H1 (cell line): ENCODE measurements at regions not wholly inside any gene's neighbourhood (a gene's known extent, or its start where the extent isn't known, plus 50 kb on each side); places are given as distances from the start of the nearest gene placed in this dataset.

ENCODE experiments used
- CTCF ChIA-PET: fragments of 300-600 bp; sonication (Branson Sonifier 250); formaldehyde crosslinking; loops from one replicate; lab custom pipeline; 2021; ENCODE audit not compliant: partially characterized antibody; lab: Charles Lee
- POLR2A ChIA-PET: fragments of 300-600 bp; sonication (Branson Sonifier 250); formaldehyde crosslinking; loops from one replicate; lab custom pipeline; 2021; ENCODE audit warnings: inconsistent platforms; ENCODE audit not compliant: partially characterized antibody; lab: Charles Lee
- DNase-seq, 2 experiments: peaks; one replicate each; pipeline versions ENCODE4 v3.0.0 to v3.0.0-alpha.2; 2010 to 2022; ENCODE audit warnings: low spot score in 2 of 2, low read depth in 1 of 2, mixed read lengths in 1 of 2
- FAIRE-seq: peaks from 2 replicates; lab custom pipeline; 2011; peaks lifted over from hg19 to GRCh38; lab: Jason Lieb, UNC
- H2AFZ ChIP-seq: 2 replicates; pipeline ENCODE4 v1.8.1; 2012; ENCODE audit warnings: low read length, inconsistent platforms
- H2AK5ac ChIP-seq: 2 replicates; pipeline ENCODE4 v1.6.1; 2013; ENCODE audit warnings: low read depth, low read length
- H2BK120ac ChIP-seq: replicated peaks from 2 replicates; pipeline ENCODE3; 2013; ENCODE audit warnings: low read depth, low read length, inconsistent platforms
- H2BK12ac ChIP-seq: 2 replicates; pipeline ENCODE4 v1.6.1; 2013; ENCODE audit warnings: low read depth, low read length
- H2BK15ac ChIP-seq: 2 replicates; pipeline ENCODE4 v1.6.1; 2013; ENCODE audit warnings: low read length
- H2BK20ac ChIP-seq: 2 replicates; pipeline ENCODE4 v1.6.1; 2013; ENCODE audit warnings: low read length
- H2BK5ac ChIP-seq: 2 replicates; pipeline ENCODE4 v1.6.1; 2013; ENCODE audit warnings: low read depth, low read length
- H3K14ac ChIP-seq: 2 replicates; pipeline ENCODE4 v1.6.1; 2013; ENCODE audit warnings: inconsistent platforms; ENCODE audit not compliant: insufficient read length
- H3K18ac ChIP-seq: 2 replicates; pipeline ENCODE4 v1.6.1; 2013; ENCODE audit warnings: low read length; ENCODE audit errors: extremely low read depth
- H3K23ac ChIP-seq: 2 replicates; pipeline ENCODE4 v1.6.1; 2013; ENCODE audit warnings: inconsistent platforms; ENCODE audit not compliant: insufficient read length
- H3K23me2 ChIP-seq: 2 replicates; pipeline ENCODE4 v1.6.1; 2013; ENCODE audit warnings: low read depth, low read length
- H3K27ac ChIP-seq: 2 replicates; pipeline ENCODE4 v1.6.1; 2011; ENCODE audit warnings: low read depth, low read length, inconsistent platforms
- H3K27me3 ChIP-seq, 4 experiments: replicated peaks in 1 of 4; 1 replicate in 1 of 4; 2 replicates in 3 of 4; pipeline versions ENCODE4 v1.6.1 to v1.8.1; 2011 to 2013; ENCODE audit warnings: low read length in 3 of 4, mild to moderate bottlenecking in 3 of 4, inconsistent platforms in 2 of 4, mixed read lengths in 2 of 4, moderate library complexity in 1 of 4; ENCODE audit not compliant: control insufficient read depth in 3 of 4, insufficient read depth in 3 of 4; ENCODE audit errors: extremely low read depth in 1 of 4
- H3K36me3 ChIP-seq, 4 experiments: 2 replicates each; pipeline versions ENCODE4 v1.6.1 to v1.8.1; 2011 to 2013; ENCODE audit warnings: mild to moderate bottlenecking in 4 of 4, low read length in 3 of 4, moderate library complexity in 2 of 4, control low read depth in 1 of 4, inconsistent platforms in 1 of 4; ENCODE audit not compliant: insufficient read depth in 4 of 4, control insufficient read depth in 2 of 4
- H3K4ac ChIP-seq: replicated peaks from 2 replicates; pipeline ENCODE3; 2013; ENCODE audit warnings: low read length, low read depth, mixed read lengths, inconsistent platforms; ENCODE audit not compliant: insufficient read length
- H3K4me1 ChIP-seq, 4 experiments: replicated peaks in 1 of 4; 1 replicate in 1 of 4; 2 replicates in 3 of 4; pipeline versions ENCODE4 v1.6.1 to v1.8.1; 2011 to 2013; ENCODE audit warnings: low read length in 3 of 4, inconsistent platforms in 2 of 4, mixed read lengths in 1 of 4; ENCODE audit not compliant: insufficient read depth in 4 of 4, control insufficient read depth in 3 of 4
- H3K4me2 ChIP-seq, 2 experiments: 2 replicates each; pipeline versions ENCODE4 v1.6.1 to v1.8.1; 2011 to 2013; ENCODE audit warnings: low read depth in 2 of 2, low read length in 2 of 2, control low read depth in 1 of 2, inconsistent platforms in 1 of 2, mild to moderate bottlenecking in 1 of 2; ENCODE audit not compliant: insufficient read depth in 1 of 2
- H3K4me3 ChIP-seq, 4 experiments: fragments of 200-600, 300-600 bp in 1 of 4; sonication (generic), shearing (Covaris generic), sonication (Bioruptor Twin) in 1 of 4; 2 replicates each; pipeline versions ENCODE4 v1.5.1 to v1.8.1; 2011 to 2016; ENCODE audit warnings: low read length in 4 of 4, low read depth in 3 of 4, control low read depth in 2 of 4, inconsistent platforms in 2 of 4, mild to moderate bottlenecking in 2 of 4, mixed read lengths in 1 of 4, moderate library complexity in 1 of 4; ENCODE audit not compliant: insufficient read depth in 2 of 4; ENCODE audit errors: extremely low read depth in 1 of 4
- H3K56ac ChIP-seq: replicated peaks from 2 replicates; pipeline ENCODE3; 2013; ENCODE audit warnings: low read depth, mild to moderate bottlenecking, mixed read lengths, low read length, inconsistent platforms; ENCODE audit not compliant: insufficient read length
- H3K79me1 ChIP-seq: 2 replicates; pipeline ENCODE4 v1.6.1; 2013; ENCODE audit warnings: low read depth, low read length, control low read depth
- H3K79me2 ChIP-seq, 2 experiments: 2 replicates each; pipeline versions ENCODE4 v1.6.1 to v1.8.1; 2012 to 2013; ENCODE audit warnings: low read length in 2 of 2, mild to moderate bottlenecking in 2 of 2, inconsistent platforms in 1 of 2; ENCODE audit not compliant: insufficient read depth in 2 of 2, control insufficient read depth in 1 of 2
- H3K9ac ChIP-seq, 4 experiments: replicated peaks in 1 of 4; 1 replicate in 1 of 4; 2 replicates in 3 of 4; pipeline versions ENCODE4 v1.6.1 to v1.8.1; 2011 to 2013; ENCODE audit warnings: low read depth in 3 of 4, low read length in 3 of 4, control low read depth in 2 of 4, mild to moderate bottlenecking in 2 of 4, moderate library complexity in 2 of 4, inconsistent platforms in 1 of 4; ENCODE audit errors: extremely low read depth in 1 of 4
- H3K9me3 ChIP-seq, 2 experiments: 2 replicates each; pipeline versions ENCODE4 v1.6.1 to v1.8.1; 2012 to 2013; ENCODE audit warnings: mild to moderate bottlenecking in 2 of 2, moderate library complexity in 2 of 2, control low read depth in 1 of 2, inconsistent platforms in 1 of 2, low read depth in 1 of 2, low read length in 1 of 2, mixed read lengths in 1 of 2; ENCODE audit not compliant: insufficient read depth in 2 of 2
- H4K20me1 ChIP-seq, 2 experiments: replicated peaks in 1 of 2; 2 replicates each; pipeline versions ENCODE3 to v1.8.1; 2011 to 2013; ENCODE audit warnings: inconsistent platforms in 2 of 2, low read length in 2 of 2, mild to moderate bottlenecking in 1 of 2; ENCODE audit not compliant: insufficient read depth in 2 of 2, control insufficient read depth in 1 of 2
- H4K5ac ChIP-seq: 2 replicates; pipeline ENCODE4 v1.6.1; 2013; ENCODE audit warnings: low read length, low read depth, mixed read lengths, inconsistent platforms; ENCODE audit not compliant: insufficient read length
- H4K8ac ChIP-seq: 2 replicates; pipeline ENCODE4 v1.8.0; 2013; ENCODE audit warnings: mild to moderate bottlenecking, moderate library complexity, low read length, inconsistent platforms; ENCODE audit not compliant: insufficient read depth; ENCODE audit errors: extremely low read depth
- H4K91ac ChIP-seq: replicated peaks from 2 replicates; pipeline ENCODE3; 2013; ENCODE audit warnings: low read length, mixed read lengths, inconsistent platforms; ENCODE audit not compliant: insufficient read length
- SRF ChIP-seq: IDR thresholded peaks from 2 replicates; pipeline ENCODE4 v1.6.1; 2011; ENCODE audit warnings: mild to moderate bottlenecking, low read depth, low read length, moderate library complexity
- WGBS, 2 experiments: shearing (Covaris generic) in 1 of 2; methylation state at CpG; one replicate each; pipeline versions ENCODE4 v1.1.6 to v1.1.7; 2013 to 2015; ENCODE audit warnings: low lambda C conversion rate in 2 of 2, mixed read lengths in 2 of 2, inconsistent platforms in 1 of 2, low coverage in 1 of 2, missing lambda C conversion rate in 1 of 2; ENCODE audit not compliant: insufficient replicate concordance in 2 of 2, insufficient coverage in 1 of 2, insufficient read length in 1 of 2; ENCODE audit errors: extremely low coverage in 1 of 2, missing lambda C conversion rate in 1 of 2; 5-methylcytosine and 5-hydroxymethylcytosine counted together

GRCh38 chr9:108525186-108525585 lies 330.6 kb downstream of the ACTL7B start:
- H3K4me1 ChIP-seq: no peaks in the 10 kb centered on the region
- H3K23ac ChIP-seq: no peak overlapping the region
- no peak overlapping the region for H4K5ac ChIP-seq
- no peak overlapping the region for H4K8ac ChIP-seq
- ChIA-PET CTCF (interaction anchor here (0.6 to 1.7 kb wide), 4 partner anchors 8 to 46 kb away, joined by 3 to 6 read pairs (median 4); no protein-coding TSS in a partner anchor), POLR2A (no interaction called here)
- no peak overlapping the region for H2BK5ac ChIP-seq
- H3K14ac ChIP-seq: no peak overlapping the region
- no peaks in the 10 kb centered on the region for H3K36me3 ChIP-seq
- H2AFZ ChIP-seq: no peak overlapping the region
- no peak overlapping the region for H4K91ac ChIP-seq
- no peak overlapping the region for H2BK12ac ChIP-seq
- no peak overlapping the region for H2BK15ac ChIP-seq
- FAIRE-seq (no peak), DNase-seq (no peak)
- H3K9me3 ChIP-seq: peaks cover 0 to 4% of the 10 kb centered on the region in 2 experiments; a peak in 1 of 4 replicates
- 97% methylated on average over 4 of the region's 4 CpGs; no CpG with 5 or more reads in 1 of the 2 experiments for WGBS, 2 experiments
- H3K27ac ChIP-seq: no peak overlapping the region
- H3K9ac ChIP-seq: no peak overlapping the region
- no peaks in the 10 kb centered on the region for H3K27me3 ChIP-seq
- H2BK20ac ChIP-seq: no peak overlapping the region
- no peak overlapping the region for H3K4me2 ChIP-seq
- H2AK5ac ChIP-seq: no peak overlapping the region
- H3K4me3 ChIP-seq: no peak overlapping the region
- H3K4ac ChIP-seq: no peak overlapping the region
- H3K79me1 ChIP-seq: no peaks in the 10 kb centered on the region
- H2BK120ac ChIP-seq: no peak overlapping the region
- no peak overlapping the region for H3K18ac ChIP-seq
- no peaks in the 10 kb centered on the region for H3K23me2 ChIP-seq
- no peaks in the 10 kb centered on the region for H4K20me1 ChIP-seq
- no peak for TF ChIP-seq SRF
- H3K79me2 ChIP-seq: no peaks in the 10 kb centered on the region
- H3K56ac ChIP-seq: no peak overlapping the region
